ENCODE measurements at regions not wholly inside any gene's neighbourhood (a gene's known extent, or its start where the extent isn't known, plus 50 kb on each side); places are given as distances from the start of the nearest gene placed in this dataset.
"Not testable (repeated sequence)": the region's sequence is repeated elsewhere in the genome, so short reads cannot be mapped to it uniquely, and the experiment has no call there.

DNA sequence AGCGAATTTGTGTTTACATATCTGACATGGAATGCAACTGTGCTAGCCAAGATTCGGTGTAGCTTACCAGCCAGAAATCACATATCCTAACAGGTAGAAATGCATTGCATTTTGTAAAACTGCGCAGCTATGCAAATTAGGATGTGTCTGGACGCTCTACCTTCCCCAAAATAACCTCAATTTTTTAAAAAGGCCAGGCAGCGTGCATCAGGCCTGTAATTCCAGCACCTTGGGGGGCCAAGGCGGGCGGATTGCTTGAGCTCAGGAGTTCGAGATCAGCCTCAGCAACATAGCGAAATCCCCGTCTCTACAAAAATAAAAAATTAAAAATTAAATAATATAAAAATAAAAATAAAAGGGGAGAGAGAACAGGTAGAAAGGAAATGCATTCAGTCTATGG is 305.0 kb downstream of the TYW1 start:
- no peak for DNase-seq (ENCODE audit: low read depth)

DNA sequence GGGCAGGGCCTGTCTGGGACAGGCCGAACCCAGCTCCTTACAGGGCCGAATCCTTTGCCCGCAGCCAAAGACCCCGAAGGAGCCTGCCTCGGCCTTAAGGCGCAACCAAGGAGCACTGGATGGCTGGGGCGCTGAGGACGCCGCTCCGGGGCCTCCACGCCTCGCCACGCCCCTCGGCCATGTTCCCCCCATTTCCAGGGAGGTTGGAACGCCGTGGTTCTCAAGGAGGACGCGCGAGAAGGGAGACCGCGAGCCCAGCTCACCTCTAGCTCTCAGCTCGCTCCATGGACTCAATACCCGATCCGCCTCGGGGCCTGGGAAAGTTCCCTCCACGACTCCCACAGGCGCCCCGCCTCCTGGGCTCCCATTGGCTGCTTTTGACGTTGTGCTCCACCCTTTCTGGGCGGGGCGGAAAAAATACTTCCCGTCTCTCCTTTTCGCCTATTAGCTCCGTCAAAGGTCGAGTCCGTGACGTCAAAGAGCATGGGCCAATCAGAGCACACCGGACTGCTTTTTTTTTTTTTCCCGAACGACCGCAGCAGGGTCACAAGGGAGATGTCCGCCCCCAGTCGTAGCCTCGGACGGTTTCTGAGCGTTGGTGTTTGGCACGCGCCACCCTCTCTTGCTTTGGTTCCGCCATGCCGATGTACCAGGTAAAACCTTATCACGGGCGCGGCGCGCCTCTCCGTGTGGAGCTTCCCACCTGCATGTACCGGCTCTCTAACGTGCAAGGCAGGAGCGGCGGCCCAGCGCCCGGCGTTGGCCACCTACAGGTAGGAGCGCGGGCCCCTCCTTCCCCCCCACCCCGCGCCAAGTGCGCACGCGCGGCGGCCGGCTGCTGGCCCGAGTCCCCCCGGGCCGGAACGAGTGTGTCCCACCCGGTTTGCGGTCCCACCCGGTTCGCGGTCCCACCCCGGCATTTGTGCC is 305.7 kb downstream of the TYW1 start:
- DNase-seq (ENCODE audit: low read depth), result peak; percentile 98

DNA sequence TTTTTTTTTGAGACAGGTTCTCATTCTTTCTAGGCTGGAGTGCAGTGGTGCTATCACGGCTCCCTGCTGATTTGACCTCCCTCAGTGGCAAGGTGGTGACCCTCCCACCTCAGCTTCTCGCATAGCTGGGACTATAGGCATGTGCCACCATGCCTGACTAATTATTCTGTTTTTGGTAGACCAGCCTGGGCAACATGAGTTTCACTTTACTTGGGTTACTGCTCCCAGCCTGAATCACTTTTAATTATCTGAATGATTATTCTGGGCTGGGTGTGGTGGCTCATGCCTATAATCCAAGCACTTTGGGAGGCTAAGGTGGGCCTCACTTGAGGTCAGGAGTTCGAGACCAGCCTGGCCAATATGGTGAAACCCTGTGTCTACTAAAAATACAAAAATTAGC is 308.2 kb downstream of the TYW1 start:
- not testable (repeated sequence) for DNase-seq (ENCODE audit: low read depth)

DNA sequence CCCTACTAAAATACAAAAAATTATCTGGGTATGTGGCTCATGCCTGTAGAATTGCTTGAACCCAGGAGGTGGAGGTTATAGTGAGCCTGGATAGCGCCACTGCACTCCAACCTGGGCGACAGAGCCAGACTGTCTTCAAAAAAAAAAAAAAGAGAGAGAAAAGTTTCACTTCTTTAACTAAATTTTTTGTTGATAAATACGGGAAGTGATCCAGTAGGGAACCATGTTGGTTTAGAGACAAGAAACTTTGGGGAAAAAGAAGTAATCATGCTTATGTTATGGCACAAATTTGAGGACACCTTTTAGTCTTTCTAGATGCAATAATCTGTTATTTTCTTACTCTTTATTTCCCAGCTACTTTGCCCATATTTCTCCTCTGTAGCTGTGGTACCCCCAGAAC is 309.7 kb downstream of the TYW1 start:
- DNase-seq (ENCODE audit: low read depth), result no peak

DNA sequence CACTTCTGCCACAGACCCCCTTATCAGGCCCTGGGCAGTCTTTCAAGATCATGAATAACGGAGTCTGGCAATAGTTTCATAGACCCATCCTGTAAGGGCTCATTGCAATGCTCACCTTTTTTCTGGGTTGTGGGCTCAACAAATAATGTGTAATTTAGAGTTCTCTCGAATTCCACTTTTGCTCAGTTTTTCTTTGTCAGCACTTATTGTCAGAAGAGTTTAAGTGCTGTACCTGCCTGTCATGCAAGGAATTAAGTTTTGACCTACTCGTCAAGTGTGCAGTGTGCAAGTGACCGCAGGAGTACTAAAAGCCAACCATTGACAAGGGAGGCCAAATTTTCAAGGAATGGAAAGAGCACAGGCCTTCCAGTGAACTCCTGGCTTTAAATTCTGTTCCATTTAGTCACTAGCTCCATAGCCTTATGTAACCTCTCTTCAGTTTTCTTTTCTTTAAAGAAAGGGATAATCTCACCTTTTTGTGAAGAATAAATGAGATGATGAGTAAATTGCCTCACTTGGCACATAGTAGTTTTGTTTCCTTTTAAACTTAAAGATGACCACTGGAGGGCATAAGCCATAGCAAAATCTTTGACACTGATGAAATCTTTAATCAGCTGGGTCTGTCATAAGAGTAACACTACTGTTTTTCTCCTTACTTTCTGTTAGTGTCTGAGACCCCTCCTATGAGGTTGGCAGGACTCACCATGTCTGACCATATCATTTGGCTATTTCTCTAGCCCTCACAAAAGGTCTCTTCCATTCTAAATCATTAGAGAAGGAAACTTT is 313.3 kb downstream of the TYW1 start:
- no peak for DNase-seq (ENCODE audit: low read depth)

DNA sequence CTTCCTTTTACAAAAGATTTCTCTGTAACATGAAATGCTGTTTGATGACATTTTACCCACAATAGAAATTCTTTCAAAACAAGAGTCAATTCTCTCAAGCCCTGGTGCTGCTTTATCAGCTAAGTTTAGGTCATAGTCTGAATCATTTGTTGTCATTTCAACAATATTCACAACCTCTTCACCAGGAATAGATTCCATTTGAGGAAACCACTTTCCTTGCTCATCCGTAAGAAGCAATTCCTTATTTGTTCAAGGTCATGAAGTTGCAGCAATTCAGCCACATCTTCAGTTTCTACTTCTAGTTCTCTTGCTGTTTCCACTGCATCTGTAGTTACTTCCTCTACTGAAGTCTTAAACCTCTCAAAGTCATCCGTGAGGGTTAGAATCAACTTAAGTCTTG is 315.3 kb downstream of the TYW1 start:
- DNase-seq (ENCODE audit: low read depth), result no peak

DNA sequence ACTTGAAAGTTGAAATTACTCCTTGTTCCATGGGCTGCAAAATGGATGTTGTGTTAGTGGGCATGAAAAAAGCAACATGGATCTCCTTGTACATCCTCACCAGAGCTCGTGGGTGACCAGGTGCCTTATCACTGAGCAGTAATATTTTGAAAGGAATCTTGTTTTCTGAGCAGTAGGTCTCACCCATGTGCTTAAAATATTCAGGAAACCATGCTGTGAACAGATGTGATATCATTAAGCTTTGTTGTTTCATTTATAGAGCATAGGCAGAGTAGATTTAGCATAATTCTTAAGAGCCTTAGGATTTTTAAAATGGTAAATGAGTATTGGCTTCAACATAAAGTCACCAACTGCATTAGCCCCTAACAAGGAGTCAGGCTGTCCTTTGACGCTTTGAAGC is 316.6 kb downstream of the TYW1 start:
- DNase-seq (ENCODE audit: low read depth), result no peak

DNA sequence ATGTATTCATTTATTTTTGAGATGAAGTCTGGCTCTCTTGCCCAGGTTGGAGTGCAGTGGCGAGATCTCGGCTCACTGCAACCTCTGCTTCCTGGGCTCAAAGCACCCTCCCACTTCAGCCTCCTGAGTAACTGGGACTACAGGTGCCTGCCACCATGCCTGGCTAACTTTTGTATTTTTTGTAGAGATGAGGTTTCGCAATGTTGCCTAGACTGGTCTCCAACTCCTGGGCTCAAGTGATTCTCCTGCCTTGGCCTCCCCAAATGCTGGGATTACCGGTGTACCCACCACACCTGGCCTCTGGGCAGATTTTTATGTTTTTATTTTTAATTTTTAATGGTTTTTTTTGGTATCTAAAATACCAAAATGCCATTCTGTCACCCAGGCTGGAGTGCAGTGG is 320.3 kb downstream of the TYW1 start:
- not testable (repeated sequence) for DNase-seq (ENCODE audit: low read depth)

DNA sequence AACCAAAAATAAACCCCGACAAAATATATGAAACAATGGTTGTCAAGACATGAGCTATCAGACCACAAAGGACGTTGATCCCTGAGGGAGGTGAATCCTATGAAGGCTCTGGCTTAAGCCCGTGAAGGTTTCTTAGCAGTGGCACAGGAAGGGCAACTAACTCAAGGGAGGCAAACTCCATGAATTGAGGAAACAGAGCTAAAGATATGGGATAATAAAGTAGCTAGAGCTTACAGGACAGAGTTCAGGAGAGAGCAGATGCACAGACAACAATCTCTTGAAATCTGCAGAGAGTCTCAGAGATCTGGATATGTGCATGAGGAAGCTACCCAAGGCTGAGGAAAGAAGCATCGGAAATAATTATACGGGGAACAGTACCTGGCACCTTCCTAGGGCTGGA is 331.6 kb downstream of the TYW1 start:
- not testable (repeated sequence) for DNase-seq (ENCODE audit: low read depth)

DNA sequence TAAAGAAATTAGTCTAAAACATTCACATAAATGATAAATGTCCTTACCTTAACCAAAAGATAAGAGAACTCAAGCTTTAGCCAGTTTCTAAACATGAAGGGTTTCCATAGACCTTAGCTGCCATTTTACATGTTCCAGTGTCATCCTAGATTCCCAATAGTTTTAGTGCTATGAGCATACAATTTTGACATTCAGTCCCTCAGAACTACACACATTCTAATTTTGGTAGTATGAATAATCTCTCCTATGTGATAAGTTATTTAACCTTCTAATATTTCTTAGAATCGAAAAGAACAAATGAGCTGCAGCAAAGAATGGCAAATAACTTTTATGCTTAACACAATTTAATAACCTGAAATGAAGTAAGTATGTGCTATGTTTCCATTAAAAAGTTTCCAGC is 338.5 kb downstream of the TYW1 start:
- not testable (repeated sequence) for DNase-seq (ENCODE audit: low read depth)

DNA sequence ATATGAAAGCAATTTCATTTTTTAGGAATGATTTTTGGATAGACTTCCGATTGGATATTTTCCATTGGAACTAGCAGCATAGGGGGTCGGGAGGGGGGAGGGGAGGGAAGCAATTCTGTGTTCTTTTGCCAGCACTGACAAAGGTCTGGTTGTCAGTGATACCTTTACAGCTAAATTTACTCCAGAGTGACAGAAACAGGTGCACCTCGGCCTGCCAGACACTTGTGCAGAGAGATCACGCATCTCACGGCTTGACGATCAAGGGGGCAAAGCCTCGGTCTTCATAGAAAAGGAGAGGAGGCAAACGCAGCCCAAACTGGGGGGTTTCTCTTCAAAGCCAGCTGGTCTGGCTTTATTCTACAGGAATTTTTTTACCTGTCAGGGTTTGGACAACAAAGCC is 339.0 kb downstream of the TYW1 start:
- DNase-seq (ENCODE audit: low read depth), result not testable (repeated sequence)

DNA sequence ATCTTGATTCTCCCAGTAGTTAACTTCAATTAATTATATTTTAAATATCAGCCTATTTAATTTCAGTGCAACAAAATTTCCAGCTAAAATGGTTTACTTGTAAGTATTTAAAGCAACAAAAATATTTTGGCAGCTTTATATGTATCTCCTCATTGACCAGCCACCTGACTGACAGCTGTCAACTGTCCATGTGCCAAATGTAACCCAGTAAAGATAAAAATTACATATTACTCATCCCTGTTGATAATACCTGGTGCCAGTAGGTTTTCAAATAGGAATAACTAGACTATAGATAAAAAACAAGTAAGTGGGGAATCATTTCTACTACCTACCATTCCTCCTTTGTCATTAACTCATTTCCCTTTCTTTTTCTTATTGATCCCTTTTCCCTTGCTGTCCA is 341.9 kb downstream of the TYW1 start:
- DNase-seq (ENCODE audit: low read depth), result not testable (repeated sequence)

DNA sequence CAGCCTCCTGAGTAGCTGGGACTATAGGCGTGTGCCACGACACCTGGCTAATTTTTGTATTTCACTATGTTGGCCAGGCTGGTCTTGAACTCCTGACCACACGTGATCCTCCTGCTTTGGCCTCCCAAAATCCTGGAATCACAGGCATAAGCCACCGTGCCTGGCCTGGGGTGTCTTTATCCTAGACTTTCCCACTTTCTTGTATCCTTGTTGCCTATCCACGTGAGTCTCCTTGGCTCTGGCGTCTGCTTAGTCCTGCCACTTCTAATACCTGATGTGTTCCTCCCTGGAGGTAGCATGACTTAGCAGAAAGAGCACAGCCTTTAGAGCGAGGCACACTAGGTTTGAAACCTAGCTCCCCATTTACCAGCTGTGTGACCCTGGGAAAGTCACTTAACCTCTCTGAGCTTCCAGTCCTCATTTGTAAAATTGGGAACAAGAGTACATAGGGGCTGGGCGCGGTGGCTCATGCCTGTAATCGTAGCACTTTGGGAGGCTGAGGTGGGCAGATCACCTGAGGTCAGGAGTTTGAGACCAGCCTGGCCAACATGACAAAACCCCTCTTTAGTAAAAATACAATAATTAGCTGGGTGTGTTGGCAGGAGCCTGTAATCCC is 344.6 kb downstream of the TYW1 start:
- DNase-seq (ENCODE audit: low read depth), result no peak

DNA sequence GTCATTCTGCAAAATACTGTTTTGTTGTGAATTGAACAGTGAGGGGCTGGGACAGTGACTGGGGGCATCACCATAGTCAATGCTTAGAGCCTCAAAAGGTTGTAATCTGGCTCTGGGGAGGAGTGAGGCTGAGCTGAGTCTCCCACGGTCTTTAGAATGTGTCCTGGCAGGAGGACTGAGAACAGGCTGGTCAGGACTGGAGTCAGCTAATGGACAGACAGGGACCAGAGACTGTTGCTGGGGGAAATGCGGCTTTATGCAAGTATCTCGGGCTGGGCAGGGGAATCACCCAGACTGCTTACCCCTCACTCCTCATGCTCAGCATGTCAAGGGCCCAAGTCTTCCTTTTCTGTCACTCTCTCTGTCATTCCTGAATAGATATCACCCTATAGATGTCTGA is 346.5 kb downstream of the TYW1 start:
- no peak for DNase-seq (ENCODE audit: low read depth)

DNA sequence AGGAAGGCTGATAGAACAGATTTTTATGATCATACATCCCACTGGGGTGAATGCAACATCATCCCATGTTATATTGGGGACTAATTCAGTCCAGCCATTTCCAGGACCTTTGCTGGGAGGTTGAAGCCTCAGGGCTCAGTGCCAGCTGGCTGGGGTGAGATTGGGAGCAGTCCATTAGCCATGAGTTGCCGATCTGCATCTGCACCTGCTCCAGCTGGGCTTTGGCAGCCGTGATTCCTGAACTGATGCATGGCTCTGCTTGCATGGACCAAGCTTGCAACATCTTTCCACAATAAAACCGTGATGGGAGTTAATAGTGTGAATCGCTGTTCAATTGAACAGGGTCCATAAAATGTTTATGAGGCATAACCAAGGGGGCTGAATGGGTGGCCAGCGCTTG is 346.9 kb downstream of the TYW1 start:
- DNase-seq (ENCODE audit: low read depth), result no peak

DNA sequence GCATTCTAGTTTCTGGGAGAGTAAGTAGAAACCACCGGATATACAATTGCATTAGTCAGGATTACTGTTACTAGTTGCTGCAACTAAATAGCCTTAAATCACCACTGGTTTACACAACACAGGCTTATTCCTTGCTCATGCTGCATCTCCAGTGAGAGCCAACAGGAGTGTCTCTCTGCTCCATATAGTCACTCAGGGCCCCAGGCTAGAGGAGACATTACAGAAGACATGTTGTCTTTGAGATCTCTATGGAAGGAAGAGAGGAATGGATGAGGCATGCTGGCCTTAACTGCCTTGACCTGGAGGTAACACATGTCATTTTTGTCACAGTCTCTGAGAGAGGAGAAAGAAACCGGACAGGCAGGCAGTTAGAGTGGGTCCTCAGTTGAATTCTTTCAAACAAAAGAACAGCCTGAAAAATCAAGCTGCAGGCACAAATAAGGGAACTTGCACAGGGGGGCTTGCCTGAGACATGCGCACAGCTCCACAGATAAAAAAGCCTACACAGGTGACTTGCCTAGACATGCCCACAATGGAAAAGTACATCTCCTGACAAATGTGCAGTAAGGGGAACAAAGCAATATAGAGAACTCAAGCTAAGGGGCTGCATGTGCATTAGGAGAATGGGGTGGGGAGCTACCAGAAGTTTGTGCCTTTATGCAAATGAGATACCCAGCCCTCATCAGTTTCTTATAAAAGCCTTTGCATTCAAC is 348.0 kb downstream of the TYW1 start:
- no peak for DNase-seq (ENCODE audit: low read depth)

DNA sequence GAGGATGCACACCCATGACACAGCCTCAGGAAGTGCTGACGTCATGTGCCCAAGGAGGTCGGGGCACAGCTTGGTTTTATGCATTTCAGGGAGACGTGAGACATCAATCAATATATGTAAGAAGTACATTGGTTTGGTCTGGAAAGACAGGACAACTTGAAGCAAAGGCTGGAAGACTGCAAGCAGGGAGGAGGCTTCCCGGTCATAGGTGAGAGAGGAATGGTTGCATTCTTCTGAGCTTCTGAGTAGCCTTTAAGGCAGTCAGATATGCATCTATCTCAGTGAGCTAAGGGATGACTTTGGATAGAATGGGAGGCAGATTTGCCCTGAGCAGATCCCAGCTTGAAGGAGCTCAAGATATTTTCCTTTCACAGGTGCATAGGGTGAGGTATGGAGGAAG is 349.5 kb downstream of the TYW1 start:
- DNase-seq (ENCODE audit: low read depth), result no peak

DNA sequence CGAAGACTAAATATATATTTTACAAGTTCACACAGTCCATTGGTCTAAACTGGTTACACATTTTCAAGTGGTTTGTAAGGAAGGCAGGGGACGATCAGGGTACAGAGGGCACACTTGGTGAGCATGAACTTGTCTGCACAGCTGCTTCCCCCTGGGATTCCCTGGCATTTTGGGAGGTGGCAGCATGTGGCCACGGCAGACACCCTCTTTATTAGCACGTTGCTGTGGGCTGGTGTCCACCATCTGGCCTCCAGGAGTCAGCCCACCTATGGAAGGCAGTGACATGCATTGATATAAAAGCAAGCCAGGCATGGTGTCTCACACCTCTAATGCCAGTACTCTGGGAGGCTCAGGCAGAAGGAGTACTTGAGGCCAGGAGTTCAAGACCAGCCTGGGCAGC is 350.2 kb downstream of the TYW1 start:
- DNase-seq (ENCODE audit: low read depth), result no peak

DNA sequence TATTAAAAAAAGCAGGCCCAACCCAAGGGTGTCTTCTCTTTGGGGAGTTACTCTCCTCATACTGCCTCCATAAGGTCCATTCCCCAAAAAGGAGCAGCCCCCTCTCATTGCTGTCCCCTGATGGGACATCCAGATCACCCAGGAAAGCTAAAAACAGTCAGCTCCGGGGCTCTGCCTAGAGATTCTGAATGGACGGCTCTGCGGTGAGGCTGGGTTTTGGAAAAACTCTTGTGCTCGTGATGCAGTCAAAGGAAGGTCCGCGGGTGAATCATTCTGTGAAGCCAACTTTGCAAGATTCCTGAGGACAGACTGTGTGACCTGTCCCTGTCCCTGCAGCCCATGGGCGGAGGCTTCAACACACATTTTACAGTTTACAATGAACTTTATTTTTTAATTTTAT is 351.5 kb downstream of the TYW1 start:
- no peak for DNase-seq (ENCODE audit: low read depth)

DNA sequence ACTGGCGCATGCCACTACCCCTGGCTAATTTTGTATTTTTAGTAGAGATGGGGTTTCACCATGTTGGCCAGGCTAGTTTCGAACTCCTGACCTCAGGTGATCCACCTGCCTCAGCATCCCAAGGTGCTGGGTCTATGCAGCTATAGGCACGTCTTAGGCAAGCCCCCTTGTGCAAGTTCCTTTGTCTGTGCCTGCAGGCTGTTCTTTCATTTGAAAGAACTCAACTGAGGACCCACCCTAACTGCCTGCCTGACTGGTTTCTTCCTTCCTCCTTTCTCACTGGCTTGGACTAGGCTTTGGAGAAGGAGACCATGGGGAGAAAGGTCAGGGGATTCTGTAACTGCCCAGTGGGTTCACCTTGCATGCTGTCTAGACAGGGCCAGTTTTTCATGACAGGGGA is 361.0 kb downstream of the TYW1 start:
- DNase-seq (ENCODE audit: low read depth), result not testable (repeated sequence)

DNA sequence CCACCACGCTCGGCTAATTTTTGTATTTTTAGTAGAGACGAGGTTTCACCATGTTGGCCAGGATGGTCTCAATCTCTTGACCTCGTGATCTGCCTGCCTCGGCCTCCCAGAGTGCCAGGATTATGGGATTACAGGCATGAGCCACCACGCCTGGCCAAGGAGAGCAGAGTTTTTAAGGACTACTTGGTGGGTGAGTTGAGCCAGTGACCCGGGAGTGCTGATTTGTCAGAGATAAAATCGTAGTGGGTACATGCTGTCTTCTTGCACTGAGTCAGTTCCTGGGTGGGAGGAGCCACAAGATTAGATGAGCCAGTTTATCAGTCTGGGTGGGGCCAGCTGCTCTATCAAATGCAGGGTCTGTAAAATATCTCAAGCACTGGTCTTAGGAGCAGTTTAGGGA is 361.7 kb downstream of the TYW1 start:
- DNase-seq (ENCODE audit: low read depth), result not testable (repeated sequence)

DNA sequence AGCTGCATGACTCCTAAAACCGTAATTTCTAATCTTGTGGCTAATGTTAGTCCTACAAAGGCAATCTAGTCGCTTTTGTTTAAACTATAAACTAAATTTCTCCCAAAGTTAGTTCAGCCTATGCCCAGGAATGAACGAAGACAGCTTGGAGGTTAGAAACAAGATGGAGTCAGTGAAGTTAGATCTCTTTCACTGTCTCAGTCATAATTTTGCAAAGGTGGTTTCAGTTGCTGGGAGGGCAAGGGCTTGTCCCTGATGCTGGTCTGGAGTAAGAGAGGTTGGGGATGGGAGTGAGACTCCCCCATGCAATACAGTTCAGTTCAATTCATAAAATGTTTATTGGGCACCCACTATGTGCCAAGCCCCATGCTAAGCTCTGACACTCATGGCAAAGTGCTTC is 362.1 kb downstream of the TYW1 start:
- DNase-seq (ENCODE audit: low read depth), result not testable (repeated sequence)
